ENCODE measurements at regions not wholly inside any gene's neighbourhood (a gene's known extent, or its start where the extent isn't known, plus 50 kb on each side); places are given as distances from the start of the nearest gene placed in this dataset.

- Histone ChIP-seq H3K27ac (ENCODE audit: low read depth, low read length) (no peak overlapping the region), H3K14ac (ENCODE audit: insufficient read length) (no peak overlapping the region), H3K79me1 (ENCODE audit: low read depth, low read length) (no peaks in the 10 kb centered on the region), H4K91ac (replicated peaks; ENCODE audit: insufficient read length, low read length) (no peak overlapping the region), H3K4ac (replicated peaks; ENCODE audit: insufficient read length, low read depth, low read length) (no peak overlapping the region), H2AK5ac (ENCODE audit: low read depth, low read length) (no peak overlapping the region), H2BK20ac (ENCODE audit: low read length) (no peak overlapping the region), H3K27me3 (replicated peaks in 1 of 4; ENCODE audit: control insufficient read depth in 3 of 4, extremely low read depth in 1 of 4, insufficient read depth in 3 of 4, low read length in 3 of 4) (no peaks in the 10 kb centered on the region; a peak in 1 of 7 replicates), H3K4me3 (ENCODE audit: extremely low read depth in 1 of 4, insufficient read depth in 2 of 4, low read depth in 3 of 4, low read length in 4 of 4) (no peak overlapping the region), H3K18ac (ENCODE audit: extremely low read depth, low read length) (no peak overlapping the region), H2BK15ac (ENCODE audit: low read length) (no peak overlapping the region), H3K4me2 (ENCODE audit: insufficient read depth in 1 of 2, low read depth in 2 of 2, low read length in 2 of 2) (no peak overlapping the region), H3K23ac (ENCODE audit: insufficient read length) (no peak overlapping the region), H4K8ac (ENCODE audit: extremely low read depth, insufficient read depth, low read length) (peak overlapping the region; percentile 43; the same call in 1 of the 2 replicates), H3K36me3 (ENCODE audit: control insufficient read depth in 2 of 4, insufficient read depth in 4 of 4, low read length in 3 of 4) (no peaks in the 10 kb centered on the region), H4K20me1 (replicated peaks in 1 of 2; ENCODE audit: control insufficient read depth in 1 of 2, insufficient read depth in 2 of 2, low read length in 2 of 2) (no peaks in the 10 kb centered on the region), H3K23me2 (ENCODE audit: low read depth, low read length) (no peaks in the 10 kb centered on the region), H4K5ac (ENCODE audit: insufficient read length, low read depth, low read length) (no peak overlapping the region), H3K56ac (replicated peaks; ENCODE audit: insufficient read length, low read depth, low read length) (no peak overlapping the region), H3K9me3 (ENCODE audit: insufficient read depth in 2 of 2, low read depth in 1 of 2, low read length in 1 of 2) (no peaks in the 10 kb centered on the region), H2BK5ac (ENCODE audit: low read depth, low read length) (no peak overlapping the region), H3K9ac (replicated peaks in 1 of 4; ENCODE audit: extremely low read depth in 1 of 4, low read depth in 3 of 4, low read length in 3 of 4) (no peak overlapping the region), H2AFZ (ENCODE audit: low read length) (no peak overlapping the region), H2BK120ac (replicated peaks; ENCODE audit: low read depth, low read length) (no peak overlapping the region), H3K79me2 (ENCODE audit: control insufficient read depth in 1 of 2, insufficient read depth in 2 of 2, low read length in 2 of 2) (no peaks in the 10 kb centered on the region), H3K4me1 (replicated peaks in 1 of 4; ENCODE audit: control insufficient read depth in 3 of 4, insufficient read depth in 4 of 4, low read length in 3 of 4) (peaks cover 0 to 6% (median 4%) of the 10 kb centered on the region in 4 experiments; a peak in 4 of 7 replicates), H2BK12ac (ENCODE audit: low read depth, low read length) (no peak overlapping the region)
- ChIA-PET POLR2A (ENCODE audit: partially characterized antibody) (interaction anchor here (0.8 to 1.1 kb wide), 2 partner anchors 11 to 106 kb away, joined by 3 read pairs; no protein-coding TSS in a partner anchor), CTCF (ENCODE audit: partially characterized antibody) (interaction anchor here (0.7 to 1.9 kb wide), 4 partner anchors 12 to 114 kb away, joined by 3 to 10 read pairs (median 3); no protein-coding TSS in a partner anchor)
- DNase-seq (ENCODE audit: low read depth in 1 of 2, low spot score in 2 of 2) (no peak), FAIRE-seq (no peak)
- WGBS, 2 experiments (ENCODE audit: extremely low coverage in 1 of 2, insufficient coverage in 1 of 2, insufficient read length in 1 of 2, insufficient replicate concordance in 2 of 2, low coverage in 1 of 2, low lambda C conversion rate in 2 of 2, missing lambda C conversion rate in 1 of 2), result 96% methylated on average over 5 of the region's 5 CpGs; no CpG with 5 or more reads in 1 of the 2 experiments
- no peak for TF ChIP-seq PHF8 (conservative IDR thresholded peaks at IDR 0.05; ENCODE audit: low read depth, low read length)
- no peak for TF ChIP-seq SRF (IDR thresholded peaks at IDR 0.05; ENCODE audit: low read depth, low read length)
- TF ChIP-seq EP300 (IDR thresholded peaks at IDR 0.05; ENCODE audit: borderline replicate concordance in 1 of 2, low read depth in 2 of 2, low read length in 2 of 2), result no peak
- TF ChIP-seq MAFK (IDR thresholded peaks at IDR 0.05; ENCODE audit: low read depth, low read length), result no peak
- no peak for TF ChIP-seq KDM4A (IDR thresholded peaks at IDR 0.05; ENCODE audit: low read depth, low read length, severe bottlenecking)
- TF ChIP-seq CBX8 (IDR thresholded peaks at IDR 0.05; ENCODE audit: borderline replicate concordance, low read depth, low read length), result no peak
- TF ChIP-seq RAD21 (IDR thresholded peaks at IDR 0.05 in 1 of 2, conservative IDR thresholded peaks at IDR 0.05 in 1 of 2; ENCODE audit: low read depth in 2 of 2, low read length in 2 of 2), result no peak
- TF ChIP-seq ZNF274 (IDR thresholded peaks at IDR 0.05; ENCODE audit: borderline replicate concordance, extremely low read depth, low read length), result no peak
- TF ChIP-seq ATF2 (IDR thresholded peaks at IDR 0.05; ENCODE audit: low read length), result no peak
- no peak for TF ChIP-seq TCF12 (IDR thresholded peaks at IDR 0.05; ENCODE audit: low read depth, low read length)
These were observed 116.6 kb upstream of the BOD1 start for GRCh38 chr5:173733021-173733420.
